K562 (cell line): ENCODE measurements at regions not wholly inside any gene's neighbourhood (a gene's known extent, or its start where the extent isn't known, plus 50 kb on each side); places are given as distances from the start of the nearest gene placed in this dataset.

Experiments used
- ATAC-seq: fragments of 200-7000 bp; cut with Tn5 transposase; 3 replicates; pipeline ENCODE4 v1.9.1; 2020; ENCODE audit warnings: moderate library complexity
- BruUV-seq: library from RNA; stranded (reverse); fragments of 400-500 nt; replicated peaks from 2 replicates; lab custom pipeline; 2021; lab: Mats Ljungman, UMichigan
- CTCF ChIA-PET: fragments of 300-600 bp; formaldehyde crosslinking; extraction: SDS; loops from one replicate; lab custom pipeline; 2021; ENCODE audit warnings: low intra/inter-chr PET ratio; lab: Yijun Ruan, JAX
- POLR2A ChIA-PET: fragments of 300-600, 350-650 bp; sonication (Branson Sonifier 250); formaldehyde crosslinking; extraction: SDS; loops from one replicate; lab custom pipeline; 2021; ENCODE audit warnings: antibody characterized with exemption, inconsistent platforms; lab: Yijun Ruan, JAX
- DNase-seq, 4 experiments: peaks; one replicate each; pipeline versions ENCODE4 v3.0.0 to v3.0.0-alpha.2; 2011 to 2018; ENCODE audit warnings: low spot score in 3 of 4, mixed read lengths in 3 of 4; ENCODE audit errors: extremely low read depth in 1 of 4
- FAIRE-seq: peaks from 2 replicates; lab custom pipeline; 2011; peaks lifted over from hg19 to GRCh38; lab: Jason Lieb, UNC
- H2AFZ ChIP-seq: 2 replicates; pipeline ENCODE4 v1.6.0; 2011; ENCODE audit warnings: low read depth, low read length, control low read depth, inconsistent platforms
- H3K27ac ChIP-seq: fragments of 200-600 bp; 3 replicates; pipeline ENCODE4 v1.8.0; 2011; ENCODE audit warnings: low read depth, mild to moderate bottlenecking, control low read depth, inconsistent platforms, low read length, moderate library complexity, mixed read lengths; ENCODE audit errors: extremely low read depth
- H3K27me3 ChIP-seq, 2 experiments: fragments of 300-600 bp in 1 of 2; 2 replicates in 1 of 2; 3 replicates in 1 of 2; pipeline versions ENCODE4 v1.6.0 to v1.8.0; 2011; ENCODE audit warnings: inconsistent platforms in 2 of 2, low read length in 2 of 2, mild to moderate bottlenecking in 1 of 2, mixed read lengths in 1 of 2, moderate library complexity in 1 of 2; ENCODE audit not compliant: control insufficient read depth in 2 of 2, insufficient read depth in 2 of 2
- H3K36me3 ChIP-seq: fragments of 300-600 bp; 3 replicates; pipeline ENCODE4 v1.8.0; 2011; ENCODE audit warnings: mild to moderate bottlenecking, low read length, inconsistent platforms; ENCODE audit not compliant: control insufficient read depth, insufficient read depth
- H3K4me1 ChIP-seq, 2 experiments: fragments of 200-600 bp in 1 of 2; replicated peaks in 1 of 2; 2 replicates in 1 of 2; 3 replicates in 1 of 2; pipeline versions ENCODE4 v1.5.1 to v1.8.0; 2011; ENCODE audit warnings: inconsistent platforms in 2 of 2, low read length in 2 of 2, mild to moderate bottlenecking in 1 of 2, mixed read lengths in 1 of 2, moderate library complexity in 1 of 2; ENCODE audit not compliant: control insufficient read depth in 2 of 2, insufficient read depth in 2 of 2
- H3K4me2 ChIP-seq: 2 replicates; pipeline ENCODE4 v1.6.1; 2011; ENCODE audit warnings: low read length, control low read depth, inconsistent platforms, mixed read lengths; ENCODE audit not compliant: insufficient read depth
- H3K4me3 ChIP-seq: fragments of 200-600 bp; sonication (generic), shearing (Covaris generic); 2 replicates; pipeline ENCODE4 v1.5.1; 2016; ENCODE audit warnings: control low read depth, inconsistent platforms
- H3K79me2 ChIP-seq: fragments of 200-600 bp; 3 replicates; pipeline ENCODE4 v1.8.0; 2011; ENCODE audit warnings: low read length, inconsistent platforms; ENCODE audit not compliant: control insufficient read depth, insufficient read depth
- H3K9ac ChIP-seq, 2 experiments: 2 replicates each; pipeline versions ENCODE4 v1.6.0 to v1.6.1; 2011; ENCODE audit warnings: low read depth in 2 of 2, low read length in 2 of 2, control low read depth in 1 of 2, inconsistent platforms in 1 of 2, mild to moderate bottlenecking in 1 of 2, mixed read lengths in 1 of 2; ENCODE audit not compliant: insufficient read depth in 1 of 2
- H3K9me1 ChIP-seq: one replicate; pipeline ENCODE4 v1.6.0; 2011; ENCODE audit warnings: inconsistent platforms, mild to moderate bottlenecking, low read length, moderate library complexity; ENCODE audit not compliant: control insufficient read depth, insufficient read depth
- H3K9me3 ChIP-seq: replicated peaks from 2 replicates; pipeline ENCODE4 v1.5.1; 2011; ENCODE audit warnings: low read depth, low read length, inconsistent platforms; ENCODE audit not compliant: control insufficient read depth, insufficient read depth
- H4K20me1 ChIP-seq: replicated peaks from 2 replicates; pipeline ENCODE4 v1.6.1; 2011; ENCODE audit warnings: low read length, inconsistent platforms, mixed read lengths; ENCODE audit not compliant: control insufficient read depth, insufficient read depth
- BCOR ChIP-seq: fragments of 450-650 bp; IDR thresholded peaks from 2 replicates; pipeline ENCODE4 v1.6.1; 2016
- FOS ChIP-seq: IDR thresholded peaks from 3 replicates; pipeline ENCODE4 v1.6.1; 2011; ENCODE audit not compliant: insufficient read length; ENCODE audit errors: extremely low read depth
- NFYB ChIP-seq: IDR thresholded peaks from 2 replicates; pipeline ENCODE4 v1.6.1; 2011; ENCODE audit warnings: mild to moderate bottlenecking, moderate library complexity; ENCODE audit not compliant: insufficient read length; ENCODE audit errors: extremely low read depth
- THAP7 ChIP-seq: fragments of 250-450 bp; sonication (Bioruptor Pico); IDR thresholded peaks from 2 replicates; pipeline ENCODE4 v1.5.0; 2021
- USF2 ChIP-seq: sonication (generic); formaldehyde crosslinking; IDR thresholded peaks from 2 replicates; pipeline ENCODE4 v1.5.0; 2020; ENCODE audit warnings: missing genetic modification reagents
- ZC3H8 ChIP-seq: fragments of 450-650 bp; IDR thresholded peaks from 2 replicates; pipeline ENCODE4 v1.6.1; 2017
- WGBS: fragments of 100-300 bp; shearing (Covaris generic); methylation state at CpG from one replicate; pipeline ENCODE4 v1.1.6; 2016; ENCODE audit warnings: low coverage, mixed read lengths; ENCODE audit not compliant: insufficient coverage; ENCODE audit errors: missing lambda C conversion rate; 5-methylcytosine and 5-hydroxymethylcytosine counted together
- in situ Hi-C: fragments of 300-500 bp; cut with MboI; formaldehyde crosslinking; loops from 4 replicates; pipeline ENCODE4 v1.15.0; 2018; ENCODE audit warnings: inconsistent platforms, mixed read lengths
- intact Hi-C: fragments of 100-400 bp; cut with micrococcal nuclease; formaldehyde crosslinking; loops from 2 replicates; pipeline ENCODE4 v1.14.2; 2022

- BruUV-seq, result no TSS peak
- POLR2A ChIA-PET, result interaction anchor here (0.5 kb wide), 1 partner anchor 75 kb away, joined by 3 read pairs; no protein-coding TSS in a partner anchor
- CTCF ChIA-PET, result no interaction called here
- no peak for TF ChIP-seq ZC3H8
- TF ChIP-seq NFYB, result peak; percentile 58
- no peak for TF ChIP-seq BCOR
- peak; percentile 50 for TF ChIP-seq FOS
- no peak for TF ChIP-seq THAP7 (CRISPR knock-in tag)
- peak; percentile 61 for TF ChIP-seq USF2 (CRISPR knock-in tag)
- Histone ChIP-seq H3K27me3 (no peaks in the 10 kb centered on the region), H4K20me1 (no peaks in the 10 kb centered on the region), H3K36me3 (no peaks in the 10 kb centered on the region), H2AFZ (no peak overlapping the region), H3K27ac (no peak overlapping the region), H3K4me2 (no peak overlapping the region), H3K4me3 (no peak overlapping the region), H3K4me1 (no peaks in the 10 kb centered on the region), H3K79me2 (no peaks in the 10 kb centered on the region), H3K9me1 (no peaks in the 10 kb centered on the region), H3K9me3 (no peaks in the 10 kb centered on the region), H3K9ac (no peak overlapping the region)
- ATAC-seq (peak; percentile 57; the same call in 2 of the 3 replicates), DNase-seq (peak in 1 of 4 experiments; percentile 12), FAIRE-seq (no peak)
- intact Hi-C loops (no loop called here), in situ Hi-C loops (no loop called here)
- WGBS, result 0% methylated on average over 6 of the region's 6 CpGs
Observed at GRCh38 chr1:213535679-213536078, 452.1 kb upstream of the PROX1 start.
